ENCODE measurements at regions not wholly inside any gene's neighbourhood (a gene's known extent, or its start where the extent isn't known, plus 50 kb on each side); places are given as distances from the start of the nearest gene placed in this dataset.

DNA sequence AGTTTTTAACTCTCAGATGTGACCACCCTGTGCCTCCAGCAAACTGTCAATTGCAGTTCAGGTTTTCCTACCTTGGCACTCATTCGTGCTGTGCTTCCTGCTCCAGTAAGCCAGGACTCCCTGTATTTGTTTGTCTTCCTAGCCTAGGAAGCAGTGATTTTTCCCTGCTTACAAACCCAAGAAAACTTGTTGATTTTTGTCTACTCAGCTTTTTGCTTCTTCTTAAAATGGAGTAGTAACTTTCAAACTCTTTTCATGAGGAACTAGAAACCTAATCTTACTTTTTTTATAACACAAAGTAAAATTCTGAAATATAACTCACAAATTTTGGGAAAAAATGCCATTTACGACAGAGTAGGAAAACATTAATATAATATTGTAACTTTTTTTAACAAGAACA is 150.6 kb upstream of the TMEFF2 start:
- no peak overlapping the region for H2AFZ ChIP-seq
- no peaks in the 10 kb centered on the region for H3K4me1 ChIP-seq (ENCODE audit: insufficient read depth)
- 87% methylated on average over 2 of the region's 2 CpGs for whole genome bisulfite sequencing (ENCODE audit: low lambda C conversion rate, missing lambda C conversion rate)
- no peaks in the 10 kb centered on the region for H3K36me3 ChIP-seq (replicated peaks; ENCODE audit: insufficient read depth, low read depth)
- no peaks in the 10 kb centered on the region for H3K9me2 ChIP-seq (replicated peaks; ENCODE audit: insufficient read depth)
- no peaks in the 10 kb centered on the region for H3K27me3 ChIP-seq
- no peaks in the 10 kb centered on the region for H3K9me3 ChIP-seq (ENCODE audit: low read depth)
- no peak overlapping the region for H3K4me2 ChIP-seq
- H3K4me3 ChIP-seq, result no peak overlapping the region
- DNase-seq (ENCODE audit: low spot score), result no peak
- no peaks in the 10 kb centered on the region for H4K20me1 ChIP-seq (ENCODE audit: insufficient read depth, poor library complexity, severe bottlenecking)
- no peak overlapping the region for H3K27ac ChIP-seq
- TF ChIP-seq, protein P1, sequence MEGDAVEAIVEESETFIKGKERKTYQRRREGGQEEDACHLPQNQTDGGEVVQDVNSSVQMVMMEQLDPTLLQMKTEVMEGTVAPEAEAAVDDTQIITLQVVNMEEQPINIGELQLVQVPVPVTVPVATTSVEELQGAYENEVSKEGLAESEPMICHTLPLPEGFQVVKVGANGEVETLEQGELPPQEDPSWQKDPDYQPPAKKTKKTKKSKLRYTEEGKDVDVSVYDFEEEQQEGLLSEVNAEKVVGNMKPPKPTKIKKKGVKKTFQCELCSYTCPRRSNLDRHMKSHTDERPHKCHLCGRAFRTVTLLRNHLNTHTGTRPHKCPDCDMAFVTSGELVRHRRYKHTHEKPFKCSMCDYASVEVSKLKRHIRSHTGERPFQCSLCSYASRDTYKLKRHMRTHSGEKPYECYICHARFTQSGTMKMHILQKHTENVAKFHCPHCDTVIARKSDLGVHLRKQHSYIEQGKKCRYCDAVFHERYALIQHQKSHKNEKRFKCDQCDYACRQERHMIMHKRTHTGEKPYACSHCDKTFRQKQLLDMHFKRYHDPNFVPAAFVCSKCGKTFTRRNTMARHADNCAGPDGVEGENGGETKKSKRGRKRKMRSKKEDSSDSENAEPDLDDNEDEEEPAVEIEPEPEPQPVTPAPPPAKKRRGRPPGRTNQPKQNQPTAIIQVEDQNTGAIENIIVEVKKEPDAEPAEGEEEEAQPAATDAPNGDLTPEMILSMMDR (IDR thresholded peaks at IDR 0.05; ENCODE audit: poor library complexity), result no peak
- no peak for TF ChIP-seq EZH2phosphoT487 (IDR thresholded peaks at IDR 0.05; ENCODE audit: low read depth, severe bottlenecking, unreplicated experiment)
- no peak for TF ChIP-seq EZH2 (IDR thresholded peaks at IDR 0.05; ENCODE audit: borderline replicate concordance)
- H3K79me2 ChIP-seq, result no peaks in the 10 kb centered on the region

GRCh38 chr2:192333642-192334041 is 138.9 kb upstream of the TMEFF2 start:
- H3K36me3 ChIP-seq (replicated peaks; ENCODE audit: insufficient read depth, low read depth), result no peaks in the 10 kb centered on the region
- TF ChIP-seq EZH2phosphoT487 (IDR thresholded peaks at IDR 0.05; ENCODE audit: low read depth, severe bottlenecking, unreplicated experiment) (no peak), EZH2 (IDR thresholded peaks at IDR 0.05; ENCODE audit: borderline replicate concordance) (no peak)
- TF ChIP-seq, protein P1 (IDR thresholded peaks at IDR 0.05; ENCODE audit: poor library complexity), result no peak
- H3K27ac ChIP-seq, result no peak overlapping the region
- H3K9me2 ChIP-seq (replicated peaks; ENCODE audit: insufficient read depth), result no peaks in the 10 kb centered on the region
- no peaks in the 10 kb centered on the region for H3K79me2 ChIP-seq
- no peaks in the 10 kb centered on the region for H3K4me1 ChIP-seq (ENCODE audit: insufficient read depth)
- H3K27me3 ChIP-seq, result no peaks in the 10 kb centered on the region
- no peak overlapping the region for H3K4me3 ChIP-seq
- WGBS (ENCODE audit: low lambda C conversion rate, missing lambda C conversion rate), result 80% methylated on average over 6 of the region's 6 CpGs
- no peak overlapping the region for H3K4me2 ChIP-seq
- H4K20me1 ChIP-seq (ENCODE audit: insufficient read depth, poor library complexity, severe bottlenecking), result no peaks in the 10 kb centered on the region
- DNase-seq (ENCODE audit: low spot score), result no peak
- no peak overlapping the region for H2AFZ ChIP-seq
- H3K9me3 ChIP-seq (ENCODE audit: low read depth), result no peaks in the 10 kb centered on the region

DNA sequence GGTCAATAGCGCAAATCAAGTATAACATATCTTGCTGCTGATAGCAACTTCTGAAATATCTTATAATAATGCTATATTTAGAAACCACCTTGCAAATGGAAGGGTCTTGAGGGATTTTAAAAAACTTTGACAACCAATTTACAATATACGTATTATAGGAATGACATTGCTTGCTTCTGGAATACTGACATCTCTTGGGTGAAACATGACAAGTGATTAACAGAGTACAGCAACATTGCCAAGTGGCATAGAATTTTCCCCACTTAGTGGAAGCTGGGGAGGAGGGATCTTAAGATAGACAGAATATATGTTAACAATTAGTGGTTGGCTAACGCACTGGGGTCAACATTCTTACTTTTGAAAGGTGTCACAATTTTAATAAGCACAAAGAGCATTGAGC is 133.6 kb upstream of the TMEFF2 start:
- H3K4me3 ChIP-seq, result no peak overlapping the region
- no peak for DNase-seq (ENCODE audit: low spot score)
- 93% methylated on average over 3 of the region's 3 CpGs for WGBS (ENCODE audit: low lambda C conversion rate, missing lambda C conversion rate)
- H3K27ac ChIP-seq, result no peak overlapping the region
- no peaks in the 10 kb centered on the region for H4K20me1 ChIP-seq (ENCODE audit: insufficient read depth, poor library complexity, severe bottlenecking)
- H3K79me2 ChIP-seq, result no peaks in the 10 kb centered on the region
- no peaks in the 10 kb centered on the region for H3K9me2 ChIP-seq (replicated peaks; ENCODE audit: insufficient read depth)
- TF ChIP-seq EZH2phosphoT487 (IDR thresholded peaks at IDR 0.05; ENCODE audit: low read depth, severe bottlenecking, unreplicated experiment) (no peak), EZH2 (IDR thresholded peaks at IDR 0.05; ENCODE audit: borderline replicate concordance) (no peak)
- TF ChIP-seq, protein P1 (IDR thresholded peaks at IDR 0.05; ENCODE audit: poor library complexity), result no peak
- H3K4me1 ChIP-seq (ENCODE audit: insufficient read depth), result no peaks in the 10 kb centered on the region
- H3K27me3 ChIP-seq, result no peaks in the 10 kb centered on the region
- no peak overlapping the region for H3K4me2 ChIP-seq
- no peaks in the 10 kb centered on the region for H3K9me3 ChIP-seq (ENCODE audit: low read depth)
- no peaks in the 10 kb centered on the region for H3K36me3 ChIP-seq (replicated peaks; ENCODE audit: insufficient read depth, low read depth)
- H2AFZ ChIP-seq, result no peak overlapping the region

- Histone ChIP-seq H3K27me3 (no peaks in the 10 kb centered on the region), H3K36me3 (replicated peaks; ENCODE audit: insufficient read depth, low read depth) (no peaks in the 10 kb centered on the region), H3K79me2 (no peaks in the 10 kb centered on the region), H4K20me1 (ENCODE audit: insufficient read depth, poor library complexity, severe bottlenecking) (no peaks in the 10 kb centered on the region), H3K4me1 (ENCODE audit: insufficient read depth) (no peaks in the 10 kb centered on the region), H2AFZ (no peak overlapping the region), H3K4me2 (no peak overlapping the region), H3K27ac (no peak overlapping the region), H3K9me3 (ENCODE audit: low read depth) (no peaks in the 10 kb centered on the region), H3K4me3 (no peak overlapping the region), H3K9me2 (replicated peaks; ENCODE audit: insufficient read depth) (no peaks in the 10 kb centered on the region)
- 70% methylated on average over 1 of the region's 1 CpG for WGBS (ENCODE audit: low lambda C conversion rate, missing lambda C conversion rate)
- TF ChIP-seq EZH2phosphoT487 (IDR thresholded peaks at IDR 0.05; ENCODE audit: low read depth, severe bottlenecking, unreplicated experiment), result no peak
- TF ChIP-seq, protein P1 (IDR thresholded peaks at IDR 0.05; ENCODE audit: poor library complexity), result no peak
- no peak for TF ChIP-seq EZH2 (IDR thresholded peaks at IDR 0.05; ENCODE audit: borderline replicate concordance)
- DNase-seq (ENCODE audit: low spot score), result no peak
Observed at GRCh38 chr2:192327576-192327975, 132.8 kb upstream of the TMEFF2 start.

Data from hepatocyte (in vitro differentiated cells).